GM06990 (cell line): ENCODE measurements at regions not wholly inside any gene's neighbourhood (a gene's known extent, or its start where the extent isn't known, plus 50 kb on each side); places are given as distances from the start of the nearest gene placed in this dataset.

Source experiments
- DNase-seq: peaks from one replicate; pipeline ENCODE4 v3.0.0-alpha.2; 2011; ENCODE audit not compliant: insufficient read length; ENCODE audit errors: extremely low read depth
- H3K27me3 ChIP-seq: replicated peaks from 2 replicates; pipeline ENCODE4 v1.6.0; 2011; ENCODE audit warnings: low read length; ENCODE audit not compliant: control insufficient read depth, insufficient read depth
- H3K36me3 ChIP-seq: 2 replicates; pipeline ENCODE4 v1.5.1; 2011; ENCODE audit warnings: low read length; ENCODE audit not compliant: control insufficient read depth, insufficient read depth
- H3K4me3 ChIP-seq: replicated peaks from 2 replicates; pipeline ENCODE4 v1.5.1; 2011; ENCODE audit warnings: low read depth, mild to moderate bottlenecking, control low read depth, low read length
- TF ChIP-seq, protein P1 (sequence below): IDR thresholded peaks from 2 replicates; pipeline ENCODE4 v1.5.1; 2011; ENCODE audit warnings: low read length, control low read depth, mild to moderate bottlenecking, inconsistent platforms; ENCODE audit not compliant: insufficient read depth, poor library complexity, severe bottlenecking

- Histone ChIP-seq H3K27me3 (no peaks in the 10 kb centered on the region), H3K36me3 (no peaks in the 10 kb centered on the region), H3K4me3 (no peak overlapping the region)
- no peak for DNase-seq
- TF ChIP-seq, protein P1, sequence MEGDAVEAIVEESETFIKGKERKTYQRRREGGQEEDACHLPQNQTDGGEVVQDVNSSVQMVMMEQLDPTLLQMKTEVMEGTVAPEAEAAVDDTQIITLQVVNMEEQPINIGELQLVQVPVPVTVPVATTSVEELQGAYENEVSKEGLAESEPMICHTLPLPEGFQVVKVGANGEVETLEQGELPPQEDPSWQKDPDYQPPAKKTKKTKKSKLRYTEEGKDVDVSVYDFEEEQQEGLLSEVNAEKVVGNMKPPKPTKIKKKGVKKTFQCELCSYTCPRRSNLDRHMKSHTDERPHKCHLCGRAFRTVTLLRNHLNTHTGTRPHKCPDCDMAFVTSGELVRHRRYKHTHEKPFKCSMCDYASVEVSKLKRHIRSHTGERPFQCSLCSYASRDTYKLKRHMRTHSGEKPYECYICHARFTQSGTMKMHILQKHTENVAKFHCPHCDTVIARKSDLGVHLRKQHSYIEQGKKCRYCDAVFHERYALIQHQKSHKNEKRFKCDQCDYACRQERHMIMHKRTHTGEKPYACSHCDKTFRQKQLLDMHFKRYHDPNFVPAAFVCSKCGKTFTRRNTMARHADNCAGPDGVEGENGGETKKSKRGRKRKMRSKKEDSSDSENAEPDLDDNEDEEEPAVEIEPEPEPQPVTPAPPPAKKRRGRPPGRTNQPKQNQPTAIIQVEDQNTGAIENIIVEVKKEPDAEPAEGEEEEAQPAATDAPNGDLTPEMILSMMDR, result no peak
Observed at GRCh38 chr17:63109661-63110060, 143.6 kb downstream of the TANC2 start.

DNA sequence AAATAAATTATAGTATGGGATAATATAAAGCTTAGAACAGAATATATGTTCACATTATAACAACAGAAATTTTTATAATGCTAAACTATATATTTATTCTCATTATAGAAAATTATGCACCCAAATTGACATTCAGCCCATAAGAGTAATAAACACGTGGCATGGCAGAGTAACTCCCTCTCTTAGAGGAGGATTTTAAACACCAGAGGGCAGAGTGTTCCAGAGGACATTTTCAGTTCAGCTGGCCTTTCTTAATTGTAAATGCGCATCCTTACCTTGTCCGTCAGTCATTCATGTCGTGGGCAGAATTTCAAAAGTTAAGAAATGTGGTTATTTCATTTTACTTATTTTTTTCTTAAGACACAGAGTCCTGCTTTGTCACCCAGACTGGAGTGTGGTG lies 147.1 kb downstream of the TANC2 start:
- Histone ChIP-seq H3K36me3 (no peaks in the 10 kb centered on the region), H3K27me3 (no peaks in the 10 kb centered on the region), H3K4me3 (no peak overlapping the region)
- TF ChIP-seq, protein P1, result peak; percentile 25
- no peak for DNase-seq

GRCh38 chr17:63116228-63116627 lies 150.2 kb downstream of the TANC2 start:
- no peak for DNase-seq
- Histone ChIP-seq H3K27me3 (no peaks in the 10 kb centered on the region), H3K36me3 (no peaks in the 10 kb centered on the region), H3K4me3 (no peak overlapping the region)
- TF ChIP-seq, protein P1, result no peak

DNA sequence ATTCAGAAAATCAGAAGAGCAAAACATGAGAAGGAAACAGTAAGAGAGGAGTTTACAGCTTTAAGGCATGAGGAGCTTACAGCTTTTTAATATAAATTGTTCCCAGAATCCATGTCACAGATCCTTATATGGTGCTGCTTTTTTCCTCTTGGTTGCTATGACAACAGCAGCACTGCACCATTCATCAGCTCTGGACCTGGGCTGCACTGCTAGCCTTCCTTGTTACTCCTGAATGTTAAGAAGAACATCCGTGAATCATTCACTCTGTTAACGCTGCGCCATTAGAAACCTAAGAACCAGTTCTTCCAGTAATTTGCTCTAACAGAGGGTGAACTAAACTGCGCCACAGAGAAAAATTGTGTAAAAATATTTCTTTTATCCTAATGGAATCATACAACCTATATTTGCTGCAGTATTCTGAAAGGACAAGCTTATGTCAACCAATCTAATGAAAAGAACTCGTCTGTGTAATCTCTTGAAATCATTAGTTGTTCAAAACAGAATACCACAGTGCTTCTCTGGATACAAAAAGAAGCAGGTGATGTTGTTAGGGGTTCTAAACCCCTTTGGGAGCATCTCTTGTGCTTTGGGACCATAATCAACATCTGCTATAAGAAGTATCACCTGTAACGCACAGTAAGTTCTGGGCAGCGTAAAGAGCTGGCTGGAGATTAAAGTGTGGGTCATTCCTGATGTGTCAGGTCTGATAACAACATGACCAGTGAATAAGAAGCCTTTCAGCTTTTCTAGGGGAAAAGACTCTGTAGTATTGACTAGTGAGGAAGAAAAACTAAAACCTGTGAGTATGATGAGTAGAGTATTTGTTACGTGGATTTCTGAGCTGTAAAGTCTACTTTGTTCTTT lies 151.2 kb downstream of the TANC2 start:
- Histone ChIP-seq H3K4me3 (no peak overlapping the region), H3K36me3 (no peaks in the 10 kb centered on the region), H3K27me3 (no peaks in the 10 kb centered on the region)
- TF ChIP-seq, protein P1, result no peak
- no peak for DNase-seq

GRCh38 chr17:63120406-63120805 lies 154.4 kb downstream of the TANC2 start:
- TF ChIP-seq, protein P1, result no peak
- no peak for DNase-seq
- H3K27me3 ChIP-seq, result no peaks in the 10 kb centered on the region

DNA sequence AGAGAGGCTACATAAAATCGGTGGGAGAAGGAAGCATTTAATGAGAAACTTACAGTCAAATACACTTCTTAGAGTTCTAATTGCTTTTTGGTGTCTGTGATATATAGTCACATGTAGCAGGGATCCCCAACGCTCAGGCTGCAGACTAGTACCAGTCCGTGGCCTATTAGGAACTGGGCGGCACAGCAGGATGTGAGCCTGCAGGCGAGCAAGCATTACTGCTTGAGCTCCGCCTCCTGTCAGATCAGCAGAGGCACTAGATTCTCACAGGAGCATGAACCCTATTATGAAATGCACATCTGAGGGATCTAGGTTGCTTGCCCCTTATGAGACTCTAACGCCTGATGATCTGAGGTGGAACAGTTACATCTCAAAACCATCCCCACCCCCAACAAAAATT lies 158.5 kb downstream of the TANC2 start:
- DNase-seq, result no peak
- no peak overlapping the region for H3K4me3 ChIP-seq
- no peaks in the 10 kb centered on the region for H3K36me3 ChIP-seq
- no peaks in the 10 kb centered on the region for H3K27me3 ChIP-seq
- TF ChIP-seq, protein P1, result no peak

More at GRCh38 chr17:63120406-63120805, 154.4 kb downstream of the TANC2 start:
- Histone ChIP-seq H3K36me3 (no peaks in the 10 kb centered on the region), H3K4me3 (no peak overlapping the region)
